SK-N-SH (cell line): ENCODE measurements at regions not wholly inside any gene's neighbourhood (a gene's known extent, or its start where the extent isn't known, plus 50 kb on each side); places are given as distances from the start of the nearest gene placed in this dataset.

Source experiments
- CTCF ChIA-PET: fragments of 300-600, 350-600 bp; formaldehyde crosslinking; extraction: SDS; loops from one replicate; lab custom pipeline; 2021; lab: Yijun Ruan, JAX
- POLR2A ChIA-PET: fragments of 350-600 bp; sonication (Branson Sonifier 250); formaldehyde crosslinking; extraction: SDS; loops from one replicate; lab custom pipeline; 2020; ENCODE audit warnings: antibody characterized with exemption, inconsistent platforms; lab: Yijun Ruan, JAX
- DNase-seq: peaks from one replicate; pipeline ENCODE4 v3.0.0; 2012
- H2AFZ ChIP-seq: fragments of 200-600 bp; sonication (generic); 2 replicates; pipeline ENCODE4 v1.8.1; 2016; ENCODE audit warnings: antibody characterized with exemption, mild to moderate bottlenecking, low read depth
- H3F3A ChIP-seq: fragments of 200-600 bp; sonication (generic); replicated peaks from 2 replicates; pipeline ENCODE3; 2016; ENCODE audit warnings: antibody characterized with exemption, mild to moderate bottlenecking; ENCODE audit not compliant: insufficient read depth
- H3K27ac ChIP-seq, 2 experiments: fragments of 200-500 bp in 1 of 2; fragments of 200-600 bp in 1 of 2; sonication (Bioruptor generic) in 1 of 2; sonication (generic), shearing (Covaris generic) in 1 of 2; 2 replicates each; pipeline versions ENCODE4 v1.5.1 to v1.6.1; 2014 to 2016; ENCODE audit warnings: low read depth in 2 of 2, inconsistent platforms in 1 of 2, low read length in 1 of 2, mild to moderate bottlenecking in 1 of 2, mixed read lengths in 1 of 2
- H3K27me3 ChIP-seq: fragments of 200-600 bp; sonication (generic), shearing (Covaris generic); 2 replicates; pipeline ENCODE4 v1.6.1; 2016; ENCODE audit warnings: mixed run types; ENCODE audit not compliant: insufficient read depth
- H3K36me3 ChIP-seq, 2 experiments: fragments of 200-500 bp in 1 of 2; fragments of 200-600 bp in 1 of 2; sonication (Bioruptor generic) in 1 of 2; sonication (generic) in 1 of 2; replicated peaks in 1 of 2; 2 replicates each; pipeline versions ENCODE3 to v1.5.1; 2014 to 2016; ENCODE audit warnings: low read length in 1 of 2, mild to moderate bottlenecking in 1 of 2; ENCODE audit not compliant: insufficient read depth in 2 of 2, control insufficient read depth in 1 of 2
- H3K4me1 ChIP-seq, 2 experiments: fragments of 200-500 bp in 1 of 2; fragments of 200-600 bp in 1 of 2; sonication (Bioruptor generic) in 1 of 2; sonication (generic), shearing (Covaris generic) in 1 of 2; 2 replicates each; pipeline versions ENCODE4 v1.5.1 to v1.6.1; 2014 to 2016; ENCODE audit warnings: low read depth in 1 of 2, low read length in 1 of 2, mixed run types in 1 of 2; ENCODE audit not compliant: insufficient read depth in 2 of 2, control insufficient read depth in 1 of 2
- H3K4me2 ChIP-seq: fragments of 200-600 bp; sonication (generic), shearing (Covaris generic); 2 replicates; pipeline ENCODE4 v1.6.1; 2017; ENCODE audit warnings: mixed run types
- H3K4me3 ChIP-seq, 2 experiments: fragments of 200-500 bp in 1 of 2; fragments of 200-600 bp in 1 of 2; sonication (Bioruptor generic) in 1 of 2; sonication (generic), shearing (Covaris generic) in 1 of 2; 2 replicates each; pipeline versions ENCODE4 v1.5.1 to v1.8.1; 2014 to 2016; ENCODE audit warnings: low read depth in 2 of 2, inconsistent platforms in 1 of 2, low read length in 1 of 2, mild to moderate bottlenecking in 1 of 2, mixed read lengths in 1 of 2, moderate library complexity in 1 of 2
- H3K79me2 ChIP-seq: fragments of 200-600 bp; sonication (generic); 2 replicates; pipeline ENCODE4 v1.8.1; 2017; ENCODE audit warnings: mild to moderate bottlenecking; ENCODE audit not compliant: insufficient read depth
- H3K9ac ChIP-seq: fragments of 200-600 bp; sonication (generic); 2 replicates; pipeline ENCODE4 v1.6.1; 2017; ENCODE audit warnings: mixed run types
- H3K9me2 ChIP-seq: fragments of 200-600 bp; sonication (generic); 2 replicates; pipeline ENCODE4 v1.6.1; 2017; ENCODE audit warnings: mixed run types
- H3K9me3 ChIP-seq: fragments of 200-600 bp; sonication (generic); 2 replicates; pipeline ENCODE4 v1.6.1; 2017; ENCODE audit warnings: mixed run types, mild to moderate bottlenecking, moderate library complexity
- H4K20me1 ChIP-seq: fragments of 200-600 bp; sonication (generic); 2 replicates; pipeline ENCODE4 v1.6.1; 2017; ENCODE audit warnings: mild to moderate bottlenecking, mixed run types; ENCODE audit not compliant: insufficient read depth
- EZH2phosphoT487 ChIP-seq: fragments of 200-600 bp; sonication (generic); IDR thresholded peaks from 2 replicates; pipeline ENCODE4 v1.6.1; 2017; ENCODE audit warnings: low read depth, mixed run types, mild to moderate bottlenecking, antibody characterized with exemption, moderate library complexity, borderline replicate concordance
- FOSL2 ChIP-seq: IDR thresholded peaks from 2 replicates; pipeline ENCODE4 v1.4.0; 2012; ENCODE audit warnings: low read depth, mild to moderate bottlenecking, moderate library complexity, borderline replicate concordance
- FOXM1 ChIP-seq: IDR thresholded peaks from 2 replicates; pipeline ENCODE4 v1.4.0; 2012; ENCODE audit warnings: low read depth, mild to moderate bottlenecking
- GABPA ChIP-seq: IDR thresholded peaks from 2 replicates; pipeline ENCODE4 v1.4.0; 2012; ENCODE audit warnings: low read depth, mild to moderate bottlenecking
- GATA2 ChIP-seq: sonication (generic); formaldehyde crosslinking; IDR thresholded peaks from 2 replicates; pipeline ENCODE4 v1.5.0; 2020; ENCODE audit warnings: mild to moderate bottlenecking, missing genetic modification reagents
- IRF3 ChIP-seq: fragments of 150-350 bp; IDR thresholded peaks from 2 replicates; pipeline ENCODE4 v1.6.1; 2016; ENCODE audit warnings: mild to moderate bottlenecking, low read depth, low read length
- JUND ChIP-seq: IDR thresholded peaks from 2 replicates; pipeline ENCODE4 v1.4.0; 2012
- MAX ChIP-seq: IDR thresholded peaks from 2 replicates; pipeline ENCODE4 v1.4.0; 2012; ENCODE audit warnings: low read depth
- MEF2A ChIP-seq: IDR thresholded peaks from 2 replicates; pipeline ENCODE4 v1.4.0; 2012; ENCODE audit warnings: low read depth, borderline replicate concordance
- PBX3 ChIP-seq: IDR thresholded peaks from 2 replicates; pipeline ENCODE4; 2012
- RAD21 ChIP-seq: IDR thresholded peaks from 2 replicates; pipeline ENCODE4 v1.6.1; 2012; ENCODE audit warnings: mild to moderate bottlenecking, low read length
- REST ChIP-seq: IDR thresholded peaks from 2 replicates; pipeline ENCODE4 v1.6.1; 2012; ENCODE audit warnings: mild to moderate bottlenecking, low read depth, low read length, moderate library complexity
- RXRA ChIP-seq: IDR thresholded peaks from 2 replicates; pipeline ENCODE4 v1.4.0; 2012; ENCODE audit warnings: low read depth, mild to moderate bottlenecking, borderline replicate concordance
- SMC3 ChIP-seq: IDR thresholded peaks from 2 replicates; pipeline ENCODE4 v1.6.1; 2012; ENCODE audit warnings: low read depth, low read length, improper control_type of control experiment
- TAF1 ChIP-seq: IDR thresholded peaks from 2 replicates; pipeline ENCODE4 v1.6.1; 2012; ENCODE audit warnings: low read depth, mild to moderate bottlenecking, low read length, moderate library complexity, borderline replicate concordance
- TCF12 ChIP-seq: IDR thresholded peaks from 2 replicates; pipeline ENCODE4 v1.4.0; 2012
- USF1 ChIP-seq: IDR thresholded peaks from 2 replicates; pipeline ENCODE4 v1.4.0; 2012; ENCODE audit warnings: low read depth, borderline replicate concordance
- USF2 ChIP-seq: fragments of 150-350 bp; IDR thresholded peaks from 2 replicates; pipeline ENCODE4 v1.6.1; 2017; ENCODE audit warnings: antibody characterized with exemption, low read length, low read depth, borderline replicate concordance
- WGBS: methylation state at CpG from one replicate; pipeline ENCODE4 v1.1.6; 2017; ENCODE audit warnings: low lambda C conversion rate; 5-methylcytosine and 5-hydroxymethylcytosine counted together

GRCh38 chr17:14875557-14876412 lies 389.3 kb downstream of the PMP22 start:
- H3K9me3 ChIP-seq, result no peaks in the 10 kb centered on the region

GRCh38 chr17:14873996-14874395 lies 391.1 kb downstream of the PMP22 start:
- H4K20me1 ChIP-seq, result no peaks in the 10 kb centered on the region
- 3% methylated on average over 4 of the region's 4 CpGs for WGBS
- no peak overlapping the region for H3K9ac ChIP-seq
- H3K36me3 ChIP-seq, result no peaks in the 10 kb centered on the region
- no peaks in the 10 kb centered on the region for H3K4me1 ChIP-seq
- TF ChIP-seq GABPA (no peak), USF1 (no peak), TAF1 (no peak), MAX (no peak), SMC3 (no peak), FOSL2 (no peak), IRF3 (no peak), JUND (no peak), TCF12 (no peak), MEF2A (no peak), FOXM1 (no peak), RXRA (no peak), GATA2 (CRISPR knock-in tag) (no peak), EZH2phosphoT487 (no peak), USF2 (no peak), PBX3 (no peak), RAD21 (no peak), REST (no peak)
- H3K27me3 ChIP-seq, result no peaks in the 10 kb centered on the region
- H3K9me3 ChIP-seq, result no peaks in the 10 kb centered on the region
- H2AFZ ChIP-seq, result no peak overlapping the region
- ChIA-PET CTCF (no interaction called here), POLR2A (no interaction called here)
- H3K27ac ChIP-seq, result no peak overlapping the region
- no peak for DNase-seq
- no peak overlapping the region for H3K4me3 ChIP-seq
- H3K4me2 ChIP-seq, result no peak overlapping the region
- no peaks in the 10 kb centered on the region for H3F3A ChIP-seq
- no peaks in the 10 kb centered on the region for H3K9me2 ChIP-seq
- H3K79me2 ChIP-seq, result no peaks in the 10 kb centered on the region

More at GRCh38 chr17:14875557-14876412, 389.3 kb downstream of the PMP22 start:
- no peaks in the 10 kb centered on the region for H3K9me2 ChIP-seq
- WGBS, result 18% methylated on average over 5 of the region's 5 CpGs
- no peak overlapping the region for H3K9ac ChIP-seq
- H3K4me1 ChIP-seq, result no peaks in the 10 kb centered on the region
- ChIA-PET CTCF (no interaction called here), POLR2A (no interaction called here)
- H3K4me3 ChIP-seq, result no peak overlapping the region
- TF ChIP-seq RAD21 (no peak), EZH2phosphoT487 (no peak)
- no peaks in the 10 kb centered on the region for H3K79me2 ChIP-seq
- DNase-seq, result no peak
- no peaks in the 10 kb centered on the region for H3F3A ChIP-seq
- no peaks in the 10 kb centered on the region for H3K36me3 ChIP-seq
- H3K27ac ChIP-seq, result no peak overlapping the region
- H3K27me3 ChIP-seq, result no peaks in the 10 kb centered on the region
- no peaks in the 10 kb centered on the region for H4K20me1 ChIP-seq
- H2AFZ ChIP-seq, result no peak overlapping the region
- H3K4me2 ChIP-seq, result no peak overlapping the region
